Smooth muscle cell (in vitro differentiated cells): ENCODE measurements at regions not wholly inside any gene's neighbourhood (a gene's known extent, or its start where the extent isn't known, plus 50 kb on each side); places are given as distances from the start of the nearest gene placed in this dataset.

Experiments
- DNase-seq: peaks from one replicate; lab custom pipeline; 2025; ENCODE audit not compliant: unreplicated experiment; lab: John Stamatoyannopoulos, UW
- H2AFZ ChIP-seq: fragments of 200-600 bp; sonication (generic); 2 replicates; pipeline ENCODE4 v1.6.0; 2016; ENCODE audit warnings: antibody characterized with exemption, low read depth, mild to moderate bottlenecking
- H3F3A ChIP-seq: fragments of 200-600 bp; sonication (generic); 2 replicates; pipeline ENCODE4 v1.6.0; 2017; ENCODE audit warnings: antibody characterized with exemption, low read depth
- H3K27ac ChIP-seq: fragments of 200-600 bp; sonication (generic); 2 replicates; pipeline ENCODE4 v1.5.1; 2016; ENCODE audit warnings: low read depth, mild to moderate bottlenecking
- H3K27me3 ChIP-seq: fragments of 200-600 bp; sonication (generic); 2 replicates; pipeline ENCODE4 v1.6.1; 2016; ENCODE audit warnings: low read depth, mild to moderate bottlenecking
- H3K36me3 ChIP-seq: fragments of 200-600 bp; sonication (generic); 2 replicates; pipeline ENCODE4 v1.5.1; 2016; ENCODE audit warnings: low read depth
- H3K4me1 ChIP-seq: fragments of 200-600 bp; sonication (generic); 2 replicates; pipeline ENCODE4 v1.5.1; 2016; ENCODE audit warnings: low read depth
- H3K4me2 ChIP-seq: fragments of 200-600 bp; sonication (generic); 2 replicates; pipeline ENCODE4 v1.6.0; 2016; ENCODE audit warnings: mild to moderate bottlenecking
- H3K4me3 ChIP-seq: fragments of 200-600 bp; sonication (generic); 2 replicates; pipeline ENCODE4 v1.5.1; 2016; ENCODE audit warnings: mild to moderate bottlenecking
- H3K79me2 ChIP-seq: fragments of 200-600 bp; sonication (generic); 2 replicates; pipeline ENCODE4 v1.6.0; 2016; ENCODE audit warnings: low read depth, mild to moderate bottlenecking
- H3K9ac ChIP-seq: fragments of 200-600 bp; sonication (generic); 2 replicates; pipeline ENCODE4 v1.6.0; 2016; ENCODE audit warnings: low read depth
- H3K9me3 ChIP-seq: fragments of 200-600 bp; sonication (generic); replicated peaks from 2 replicates; pipeline ENCODE4 v1.5.1; 2016; ENCODE audit warnings: low read depth
- H4K20me1 ChIP-seq: fragments of 200-600 bp; sonication (generic); 2 replicates; pipeline ENCODE4 v1.6.0; 2016; ENCODE audit warnings: low read depth
- CTCF ChIP-seq: fragments of 200-600 bp; sonication (generic); IDR thresholded peaks from 2 replicates; pipeline ENCODE4 v1.5.1; 2017; ENCODE audit warnings: borderline replicate concordance, mild to moderate bottlenecking, antibody characterized with exemption; ENCODE audit not compliant: insufficient read depth, poor library complexity, severe bottlenecking
- WGBS: methylation state at CpG from one replicate; pipeline ENCODE4 v1.1.7; 2016; ENCODE audit warnings: low lambda C conversion rate; 5-methylcytosine and 5-hydroxymethylcytosine counted together

GRCh38 chr5:142450419-142450818, 125.6 kb upstream of the SPRY4 start:
- DNase-seq, result no peak
- Histone ChIP-seq H3K27me3 (no peaks in the 10 kb centered on the region), H3K4me3 (no peak overlapping the region), H3K9ac (no peak overlapping the region), H3K27ac (no peak overlapping the region), H3K36me3 (no peaks in the 10 kb centered on the region), H3K79me2 (no peaks in the 10 kb centered on the region), H3K4me1 (peaks cover 9% of the 10 kb centered on the region), H4K20me1 (no peaks in the 10 kb centered on the region), H3K9me3 (no peaks in the 10 kb centered on the region), H3F3A (peaks cover 4% of the 10 kb centered on the region), H3K4me2 (no peak overlapping the region), H2AFZ (no peak overlapping the region)
- TF ChIP-seq CTCF, result no peak

- TF ChIP-seq CTCF, result no peak
- Histone ChIP-seq H3K36me3 (no peaks in the 10 kb centered on the region), H3K4me2 (no peak overlapping the region), H3K79me2 (no peaks in the 10 kb centered on the region), H3K27me3 (no peaks in the 10 kb centered on the region), H3K27ac (no peak overlapping the region), H3K9me3 (no peaks in the 10 kb centered on the region), H4K20me1 (no peaks in the 10 kb centered on the region), H3K4me1 (peaks cover 9% of the 10 kb centered on the region), H2AFZ (no peak overlapping the region), H3F3A (peaks cover 4% of the 10 kb centered on the region), H3K9ac (no peak overlapping the region), H3K4me3 (no peak overlapping the region)
- WGBS, result 100% methylated on average over 1 of the region's 1 CpG
- DNase-seq, result no peak
These were observed 123.1 kb upstream of the SPRY4 start for GRCh38 chr5:142447887-142448286.

- Histone ChIP-seq H4K20me1 (no peaks in the 10 kb centered on the region), H3F3A (peaks cover 4% of the 10 kb centered on the region), H3K4me3 (no peak overlapping the region), H3K27ac (peak overlapping the region; percentile 87), H3K4me1 (peaks cover 9% of the 10 kb centered on the region), H3K79me2 (no peaks in the 10 kb centered on the region), H3K4me2 (peak overlapping the region; percentile 76), H2AFZ (peak overlapping the region; percentile 37), H3K27me3 (no peaks in the 10 kb centered on the region), H3K36me3 (no peaks in the 10 kb centered on the region), H3K9ac (no peak overlapping the region), H3K9me3 (no peaks in the 10 kb centered on the region)
- DNase-seq, result no peak
- TF ChIP-seq CTCF, result no peak
- WGBS, result 55% methylated on average over 3 of the region's 3 CpGs
These were observed 122.1 kb upstream of the SPRY4 start for GRCh38 chr5:142446960-142447279.

- TF ChIP-seq CTCF, result no peak
- peak overlapping the region; percentile 87 for H3K27ac ChIP-seq
- 35% methylated on average over 5 of the region's 5 CpGs for WGBS
- H3K79me2 ChIP-seq, result no peaks in the 10 kb centered on the region
- H2AFZ ChIP-seq, result peak overlapping the region; percentile 37
- no peaks in the 10 kb centered on the region for H3K36me3 ChIP-seq
- H4K20me1 ChIP-seq, result no peaks in the 10 kb centered on the region
- peaks cover 4% of the 10 kb centered on the region for H3F3A ChIP-seq
- H3K4me2 ChIP-seq, result peak overlapping the region; percentile 76
- H3K9me3 ChIP-seq, result no peaks in the 10 kb centered on the region
- H3K27me3 ChIP-seq, result no peaks in the 10 kb centered on the region
- DNase-seq, result no peak
- H3K4me1 ChIP-seq, result peaks cover 9% of the 10 kb centered on the region
- H3K4me3 ChIP-seq, result no peak overlapping the region
- no peak overlapping the region for H3K9ac ChIP-seq
These were observed 121.5 kb upstream of the SPRY4 start for GRCh38 chr5:142446131-142446959.
